ENCODE measurements at regions not wholly inside any gene's neighbourhood (a gene's known extent, or its start where the extent isn't known, plus 50 kb on each side); places are given as distances from the start of the nearest gene placed in this dataset.

DNA sequence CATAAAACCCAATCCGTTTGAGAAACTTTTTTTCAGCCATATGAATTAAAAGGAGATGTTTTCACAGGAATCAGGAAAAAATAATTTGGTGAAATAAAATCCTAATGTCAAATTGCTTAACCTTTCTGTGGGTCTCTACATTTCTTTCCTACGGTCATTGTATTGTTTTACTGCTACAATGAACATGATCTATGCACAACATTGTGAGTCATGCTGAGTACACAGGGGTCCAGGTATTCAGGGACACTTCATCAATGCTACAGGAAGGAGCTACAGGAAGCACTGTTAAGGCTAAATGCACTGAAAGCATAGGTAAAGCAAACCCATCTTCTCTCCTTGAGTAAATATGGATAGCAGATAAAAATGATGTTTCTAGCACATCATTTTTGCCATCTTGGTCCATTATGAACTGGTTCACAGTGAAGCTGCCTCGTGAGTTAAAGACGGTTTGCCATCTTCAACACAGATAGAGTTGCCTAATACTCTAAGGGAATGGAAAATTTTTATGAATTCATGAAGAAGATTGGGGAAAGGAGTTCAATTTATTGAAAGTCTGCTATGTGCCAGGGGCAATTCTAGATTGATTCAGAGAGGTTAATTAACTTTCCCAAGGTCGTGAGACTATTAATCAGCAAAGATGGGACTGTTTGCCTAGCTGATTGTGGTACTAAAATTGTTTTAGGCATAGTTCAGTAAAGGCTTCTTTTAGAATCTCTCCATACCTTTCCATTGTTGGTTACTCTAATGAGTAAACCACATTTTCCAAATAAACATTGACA, 85.5 kb downstream of the DIRAS2 start:
- TF ChIP-seq, protein P1, sequence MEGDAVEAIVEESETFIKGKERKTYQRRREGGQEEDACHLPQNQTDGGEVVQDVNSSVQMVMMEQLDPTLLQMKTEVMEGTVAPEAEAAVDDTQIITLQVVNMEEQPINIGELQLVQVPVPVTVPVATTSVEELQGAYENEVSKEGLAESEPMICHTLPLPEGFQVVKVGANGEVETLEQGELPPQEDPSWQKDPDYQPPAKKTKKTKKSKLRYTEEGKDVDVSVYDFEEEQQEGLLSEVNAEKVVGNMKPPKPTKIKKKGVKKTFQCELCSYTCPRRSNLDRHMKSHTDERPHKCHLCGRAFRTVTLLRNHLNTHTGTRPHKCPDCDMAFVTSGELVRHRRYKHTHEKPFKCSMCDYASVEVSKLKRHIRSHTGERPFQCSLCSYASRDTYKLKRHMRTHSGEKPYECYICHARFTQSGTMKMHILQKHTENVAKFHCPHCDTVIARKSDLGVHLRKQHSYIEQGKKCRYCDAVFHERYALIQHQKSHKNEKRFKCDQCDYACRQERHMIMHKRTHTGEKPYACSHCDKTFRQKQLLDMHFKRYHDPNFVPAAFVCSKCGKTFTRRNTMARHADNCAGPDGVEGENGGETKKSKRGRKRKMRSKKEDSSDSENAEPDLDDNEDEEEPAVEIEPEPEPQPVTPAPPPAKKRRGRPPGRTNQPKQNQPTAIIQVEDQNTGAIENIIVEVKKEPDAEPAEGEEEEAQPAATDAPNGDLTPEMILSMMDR (conservative IDR thresholded peaks at IDR 0.05; ENCODE audit: low read length): no peak
- no peak for TF ChIP-seq EZH2phosphoT487 (IDR thresholded peaks at IDR 0.05; ENCODE audit: borderline replicate concordance, low read depth, low read length)

All from OCI-LY7 (cell line).